GM19468 (cell line): ENCODE measurements at regions not wholly inside any gene's neighbourhood (a gene's known extent, or its start where the extent isn't known, plus 50 kb on each side); places are given as distances from the start of the nearest gene placed in this dataset.
"Not testable (repeated sequence)": the region's sequence is repeated elsewhere in the genome, so short reads cannot be mapped to it uniquely, and the experiment has no call there.

ENCODE experiments used
- ATAC-seq: cut with Tn5 transposase; IDR thresholded peaks from one replicate; pipeline ENCODE4 v1.9.1; 2021; ENCODE audit warnings: mild to moderate bottlenecking, moderate library complexity, moderate number of reproducible peaks; ENCODE audit not compliant: unreplicated experiment; ENCODE audit errors: extremely low read depth

DNA sequence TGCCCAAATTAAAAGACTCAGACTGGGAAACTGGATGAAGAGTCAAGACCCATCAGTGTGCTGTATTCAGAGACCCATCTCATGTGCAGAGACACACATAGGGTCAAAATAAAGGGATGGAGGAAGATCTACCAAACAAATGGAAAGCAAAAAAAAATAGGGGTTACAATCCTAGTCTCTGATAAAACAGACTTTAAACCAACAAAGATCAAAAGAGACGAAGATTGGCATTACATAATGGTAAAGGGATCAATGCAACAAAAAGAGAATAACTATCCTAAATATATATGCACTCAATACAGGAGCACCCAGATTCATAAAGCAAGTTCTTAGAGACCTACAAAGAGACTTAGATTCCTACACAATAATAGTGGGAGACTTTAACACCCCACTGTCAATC is 813.0 kb downstream of the SLC6A15 start:
- ATAC-seq = not testable (repeated sequence)

DNA sequence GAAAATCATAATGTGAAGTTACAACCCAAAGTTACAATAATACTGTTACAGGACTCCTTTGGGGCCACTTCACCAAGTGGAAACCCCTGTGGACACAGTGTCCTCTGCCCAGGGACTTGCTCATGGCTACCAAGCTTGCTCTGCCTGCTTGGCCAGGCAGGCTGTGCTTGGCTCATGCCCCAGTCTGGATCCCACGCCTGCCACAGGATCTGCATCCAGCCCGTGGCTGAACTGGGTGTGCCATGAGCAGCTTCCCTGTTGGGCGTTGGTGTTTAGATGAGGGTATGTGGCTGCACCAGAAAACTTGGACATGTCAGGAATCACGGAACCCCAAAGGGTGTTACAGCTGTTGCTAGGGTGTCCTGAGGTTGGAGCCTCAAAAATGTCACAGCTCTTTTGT is 820.9 kb downstream of the SLC6A15 start:
- ATAC-seq = no peak

DNA sequence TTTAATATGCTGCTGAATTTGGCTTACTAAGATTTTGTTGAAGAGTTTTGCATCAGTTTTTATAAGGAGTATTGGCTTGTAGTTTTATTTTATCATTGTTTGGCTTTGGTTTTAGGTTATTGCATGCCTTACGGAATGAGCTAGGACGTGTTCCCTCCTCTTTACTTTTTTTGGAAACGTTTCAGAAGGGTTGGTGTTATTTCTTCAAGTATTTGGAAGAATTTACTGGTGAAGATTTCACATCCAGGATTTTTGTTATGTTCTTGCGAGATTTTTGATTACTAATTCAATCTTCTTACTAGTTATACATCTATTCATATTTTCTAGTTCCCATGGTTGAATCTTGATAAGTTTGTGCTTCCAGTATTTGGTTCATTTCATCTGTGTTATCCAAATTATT is 823.2 kb downstream of the SLC6A15 start:
- ATAC-seq = no peak

DNA sequence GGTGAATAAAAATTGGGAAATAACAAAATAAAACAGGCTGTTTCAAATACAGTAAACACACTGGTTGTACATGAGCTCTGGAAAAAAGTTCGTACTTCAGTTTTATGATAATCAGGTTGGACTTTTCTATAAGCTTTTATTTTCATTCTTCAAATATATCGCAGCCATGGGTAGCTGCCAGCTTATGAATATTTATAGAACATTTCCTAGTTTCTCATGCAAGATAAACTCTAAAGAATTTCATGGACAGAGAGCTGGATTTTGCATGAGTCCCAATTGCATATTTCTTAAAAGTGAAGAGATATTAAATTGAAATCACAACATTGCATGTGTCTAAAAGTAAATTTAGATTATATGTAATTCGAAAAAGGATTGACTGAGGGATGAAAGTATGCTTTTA is 827.6 kb downstream of the SLC6A15 start:
- ATAC-seq = no peak

DNA sequence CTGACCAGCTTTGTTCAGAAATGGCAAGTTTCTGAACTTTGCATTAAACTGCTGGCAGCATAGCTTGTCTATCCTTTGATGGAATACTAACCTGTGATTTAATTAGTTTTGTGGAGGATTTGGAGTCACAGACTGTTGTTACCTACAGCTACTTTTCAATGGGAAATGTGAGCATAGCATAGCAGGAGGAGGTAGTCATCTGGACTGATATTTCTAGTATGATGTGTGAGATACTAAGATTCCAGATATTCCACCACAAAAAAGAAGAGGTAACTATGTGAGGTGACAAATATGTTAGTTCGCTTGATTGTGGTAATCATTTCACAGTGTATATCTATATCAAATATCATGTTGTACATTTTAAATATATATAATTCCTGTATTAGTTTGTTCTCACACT is 833.0 kb downstream of the SLC6A15 start:
- ATAC-seq = no peak

DNA sequence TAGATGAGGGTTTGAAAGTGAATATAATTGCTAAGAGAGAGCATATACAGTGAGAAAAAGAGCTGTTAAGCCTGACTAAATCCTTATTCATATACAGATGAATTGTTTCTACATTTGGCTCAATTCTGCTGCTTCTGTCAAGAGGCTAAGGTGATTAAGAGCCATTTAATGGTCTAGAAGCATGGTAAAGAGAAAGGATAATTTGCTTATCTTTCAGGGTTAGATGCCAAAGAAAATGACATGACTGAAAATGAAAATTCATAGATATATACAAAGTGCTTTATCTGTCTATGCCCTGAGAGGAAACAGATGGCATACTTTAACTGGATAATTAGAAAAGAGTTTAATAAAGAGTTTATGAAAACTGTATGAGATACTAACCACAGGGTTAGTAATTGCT is 834.9 kb downstream of the SLC6A15 start:
- no peak for ATAC-seq

DNA sequence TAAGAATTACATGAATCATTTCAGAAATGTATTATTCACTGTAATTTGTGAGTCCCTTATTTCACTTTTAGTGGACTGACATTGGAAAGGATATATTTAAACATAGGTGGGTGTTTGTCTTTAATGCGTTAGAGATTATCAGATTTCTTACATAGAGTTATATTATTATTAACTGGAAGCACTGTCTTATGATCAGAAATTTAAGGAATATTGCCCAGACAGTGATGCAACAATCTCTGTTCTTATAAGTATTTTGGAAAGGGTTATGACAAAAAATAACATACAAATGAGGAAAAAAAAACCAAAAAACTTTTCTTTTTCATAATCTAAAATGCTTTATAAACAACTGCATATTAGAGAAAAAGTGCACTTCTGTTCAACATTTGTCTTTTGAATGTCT is 836.6 kb downstream of the SLC6A15 start:
- ATAC-seq = no peak

DNA sequence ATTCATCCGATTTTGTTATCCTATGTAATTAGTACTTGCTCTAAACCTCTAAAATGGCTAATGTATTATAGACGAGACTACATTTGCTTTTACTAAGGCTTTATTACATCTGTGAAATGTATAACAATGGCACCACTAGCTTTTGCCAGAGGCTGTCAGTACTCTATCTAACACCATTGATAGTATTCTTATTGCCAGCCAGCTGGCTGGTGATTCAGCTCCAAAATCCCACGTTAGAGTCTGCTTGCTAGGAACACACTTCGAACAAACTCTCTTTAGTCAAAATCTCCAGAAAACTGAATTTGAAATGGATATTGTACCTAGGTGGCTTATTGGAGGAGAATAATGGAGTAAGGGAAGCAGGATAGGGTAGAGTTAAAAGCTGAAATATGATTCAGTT is 839.2 kb downstream of the SLC6A15 start:
- no peak for ATAC-seq

DNA sequence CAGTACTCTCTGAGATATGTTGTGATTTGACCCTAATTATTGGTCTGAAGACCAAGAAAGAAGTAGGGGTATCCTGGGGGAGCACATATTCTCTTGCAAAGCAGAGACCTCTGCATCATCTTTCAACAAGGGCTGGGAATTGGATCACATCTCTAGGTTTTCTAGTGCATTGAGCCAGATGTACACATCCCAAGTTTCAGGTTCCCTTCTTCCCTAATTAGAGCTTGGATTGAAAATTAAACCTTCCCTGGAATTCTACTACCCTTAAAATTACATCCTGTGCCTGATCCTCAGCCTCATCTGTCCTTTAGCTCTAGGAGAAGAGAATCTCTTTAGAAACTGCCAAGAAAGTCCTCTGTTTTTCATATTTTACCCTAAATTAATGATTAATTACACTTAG is 839.6 kb downstream of the SLC6A15 start:
- ATAC-seq = no peak

DNA sequence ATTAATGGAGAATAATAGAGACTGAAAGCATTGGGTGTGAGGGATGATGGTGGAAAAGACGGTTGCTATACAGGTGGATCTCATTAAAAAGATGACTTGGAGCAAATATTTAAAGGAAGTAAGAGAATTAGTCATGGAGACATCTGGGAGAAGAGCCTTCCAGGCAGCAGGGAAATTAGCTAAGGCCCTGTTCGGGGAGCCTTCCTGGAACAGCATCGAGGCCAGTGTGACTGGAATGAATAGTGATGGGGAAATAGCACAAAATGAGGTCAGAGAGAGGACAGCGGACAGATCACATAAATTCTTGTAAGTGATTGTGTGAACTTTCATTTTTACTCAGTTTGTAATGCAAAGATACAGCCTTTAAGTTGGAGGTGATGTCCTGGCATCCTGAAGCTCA is 842.3 kb downstream of the SLC6A15 start:
- no peak for ATAC-seq

DNA sequence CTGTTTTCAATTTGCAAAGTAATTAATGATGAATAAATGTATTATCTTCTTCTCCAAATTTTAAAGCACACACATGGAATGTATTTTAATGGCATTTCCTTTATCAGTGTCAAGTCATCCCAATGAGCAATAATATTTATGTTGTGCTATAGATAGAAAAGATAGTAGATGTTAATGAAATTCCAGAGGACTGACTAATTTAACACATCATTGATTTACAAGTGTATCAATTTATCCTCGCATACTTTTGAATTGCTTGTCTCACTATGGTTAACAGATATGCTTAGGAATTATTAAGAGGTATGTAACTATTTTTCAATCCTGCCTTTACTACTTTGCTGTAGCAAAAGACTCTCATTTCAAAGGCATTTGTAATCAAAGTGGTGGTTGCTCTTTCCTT is 842.9 kb downstream of the SLC6A15 start:
- no peak for ATAC-seq

DNA sequence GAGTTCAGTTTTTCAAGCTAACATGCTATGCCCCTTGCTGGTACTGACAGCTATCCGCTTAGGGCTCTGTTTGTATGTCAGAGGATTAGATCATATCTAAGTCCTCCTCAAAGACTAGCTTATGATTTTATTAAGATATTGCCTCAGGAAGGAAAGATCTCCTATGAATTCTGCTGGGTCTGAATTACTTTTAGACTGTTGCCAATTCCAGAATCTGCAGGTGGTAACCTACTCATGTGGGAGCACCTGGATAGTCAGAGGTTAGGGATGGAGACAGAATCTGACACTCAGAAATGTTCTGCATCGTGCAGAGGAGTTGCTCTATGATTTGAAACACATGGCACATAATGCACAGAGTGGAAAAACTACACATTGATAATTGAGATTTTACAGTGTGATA is 843.4 kb downstream of the SLC6A15 start:
- ATAC-seq = no peak

DNA sequence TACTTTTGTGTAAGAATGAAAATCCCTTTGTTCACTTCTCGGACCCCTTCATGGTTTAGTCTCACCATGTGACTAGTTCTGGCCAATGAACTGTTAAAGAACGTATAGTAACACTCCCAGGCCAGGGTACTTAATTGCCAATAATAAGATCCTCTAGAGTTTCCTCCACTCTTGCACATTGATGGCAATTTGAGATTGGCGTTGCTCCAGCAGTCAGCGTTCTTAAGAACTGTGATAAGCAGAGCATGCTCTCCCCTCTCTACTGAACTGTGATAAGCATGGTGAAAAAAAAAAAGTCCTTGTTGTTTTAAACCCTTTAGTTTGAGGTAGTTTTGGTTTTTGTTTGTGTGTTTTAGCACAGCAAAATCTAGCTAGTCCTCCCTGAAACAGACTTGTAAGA is 854.5 kb downstream of the SLC6A15 start:
- no peak for ATAC-seq

DNA sequence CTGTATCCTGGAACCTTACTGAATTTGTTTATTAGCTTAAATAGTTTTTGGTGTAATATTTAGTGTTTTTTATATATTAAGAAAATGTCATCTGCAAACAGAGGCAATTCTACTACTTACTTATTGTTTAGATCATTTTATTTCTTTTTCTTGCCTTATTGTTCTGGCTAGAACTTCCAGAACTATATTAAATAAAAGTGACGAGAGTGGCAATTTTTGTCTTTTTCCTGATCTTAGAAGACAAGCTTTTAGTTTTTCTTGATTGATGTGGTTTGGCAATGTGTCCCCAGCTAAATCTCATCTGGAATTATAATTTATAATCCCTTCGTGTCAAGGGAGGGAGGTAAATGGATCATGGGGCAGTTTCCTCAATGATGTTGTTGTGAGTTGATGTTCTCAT is 857.8 kb downstream of the SLC6A15 start:
- ATAC-seq = no peak

DNA sequence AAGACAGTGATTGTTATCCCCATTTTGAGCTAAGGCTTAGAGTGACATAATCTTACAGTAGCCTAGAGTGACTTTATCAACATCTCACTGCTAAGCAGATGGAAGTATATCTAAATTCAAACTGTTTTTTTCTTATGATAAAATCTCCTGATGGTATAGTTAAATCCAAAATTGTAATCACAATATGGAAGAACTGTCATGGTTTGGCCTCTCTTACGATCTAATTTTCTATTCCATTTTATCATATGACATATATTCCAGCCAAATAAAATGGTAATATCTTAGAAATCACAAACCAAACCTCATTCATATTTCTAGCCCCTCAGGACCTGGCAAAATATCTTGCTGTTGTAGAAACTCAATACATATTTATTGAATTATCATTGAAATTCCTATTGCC is 864.7 kb downstream of the SLC6A15 start:
- ATAC-seq = no peak

DNA sequence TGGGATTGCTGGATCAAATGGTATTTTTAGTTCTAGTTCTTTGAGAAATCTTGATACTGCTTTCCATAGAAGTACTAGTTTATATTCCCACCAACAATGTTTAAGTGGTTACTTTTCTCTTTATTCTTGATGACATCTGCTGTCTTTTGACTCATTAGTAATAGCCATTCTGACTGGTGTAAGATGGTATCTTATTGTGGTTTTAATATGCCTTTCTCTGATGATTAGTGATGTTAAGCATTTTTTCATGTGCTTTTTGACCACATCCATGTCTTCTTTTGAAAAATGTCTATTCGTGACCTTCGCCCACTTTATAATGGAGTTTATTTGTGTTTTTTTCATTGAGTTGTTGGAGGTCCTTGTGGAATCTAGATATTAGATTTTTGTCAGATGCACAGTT is 865.7 kb downstream of the SLC6A15 start:
- ATAC-seq = no peak

DNA sequence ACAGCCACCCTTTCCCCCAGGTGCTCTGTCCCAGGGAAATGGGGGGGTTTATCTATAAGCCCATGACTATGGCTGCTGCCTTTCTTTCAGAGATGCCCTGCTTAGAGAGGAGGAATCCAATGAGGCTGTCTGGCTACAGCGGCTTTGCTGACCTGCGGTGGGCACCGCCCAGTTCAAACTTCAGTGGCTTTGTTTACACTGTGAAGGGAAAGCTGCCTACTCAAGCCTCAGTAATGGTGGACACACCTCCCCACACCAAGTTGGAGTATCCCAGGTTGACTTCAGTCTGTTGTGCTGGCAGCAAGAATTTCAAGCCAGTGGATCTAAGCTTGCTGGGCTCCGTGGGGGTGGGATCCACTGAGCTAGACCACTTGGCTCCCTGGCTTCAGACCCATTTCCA is 869.2 kb downstream of the SLC6A15 start:
- no peak for ATAC-seq

DNA sequence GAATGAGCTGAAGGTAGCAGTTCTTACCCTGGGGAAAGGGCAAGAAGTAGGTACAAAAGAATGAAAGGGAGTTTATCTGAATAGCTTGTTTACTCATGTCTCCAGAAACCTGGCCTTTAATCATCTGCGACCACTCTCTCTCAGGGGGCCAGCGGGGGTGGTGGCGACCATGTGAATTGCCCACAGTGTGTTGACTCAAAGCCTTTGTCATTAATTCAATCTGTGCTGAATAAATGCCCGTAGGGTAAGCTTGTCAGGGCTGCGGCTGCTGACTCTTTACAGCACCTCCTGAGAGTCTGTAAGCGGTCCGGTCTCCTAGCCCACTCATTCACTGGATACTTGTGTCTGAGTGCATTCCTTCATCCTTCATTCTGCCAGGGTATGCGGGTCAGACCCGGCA is 874.4 kb downstream of the SLC6A15 start:
- ATAC-seq = no peak

DNA sequence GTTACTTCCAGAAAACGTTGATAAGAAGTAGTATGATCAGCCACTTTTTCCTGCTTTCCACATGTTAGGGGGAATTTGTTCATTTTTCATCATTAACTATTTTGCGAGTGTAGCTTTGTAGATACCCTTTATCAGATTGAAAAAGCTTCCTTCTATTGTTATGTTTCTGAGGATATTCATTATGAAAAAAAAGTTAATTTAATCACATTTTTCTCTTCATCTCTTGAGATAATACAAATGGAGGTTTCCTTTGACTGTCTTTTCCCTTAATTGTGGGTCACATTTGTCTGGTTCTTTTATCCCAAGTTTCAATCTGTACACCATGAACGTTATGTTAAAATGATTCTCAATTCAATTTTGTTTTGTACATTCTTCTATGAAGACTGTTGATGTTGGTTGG is 875.7 kb downstream of the SLC6A15 start:
- no peak for ATAC-seq

DNA sequence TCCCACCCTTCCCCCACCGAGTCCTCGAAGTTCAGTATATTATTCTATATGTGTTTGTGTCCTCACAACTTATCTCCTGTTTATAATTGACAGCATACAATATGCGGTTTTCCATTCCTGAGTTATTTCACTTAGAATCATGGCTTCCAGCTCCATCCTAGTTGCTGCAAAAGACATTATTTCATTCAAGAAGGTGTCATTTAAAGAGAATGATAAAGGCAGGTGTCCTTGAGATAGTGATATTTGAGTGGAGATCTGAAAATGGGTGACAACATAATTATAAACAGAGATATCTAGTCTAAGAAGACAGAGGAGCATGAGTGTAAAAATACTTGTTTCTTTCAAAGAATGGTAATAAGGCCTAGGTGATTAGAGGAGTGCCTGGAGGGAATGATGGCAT is 876.8 kb downstream of the SLC6A15 start:
- no peak for ATAC-seq

DNA sequence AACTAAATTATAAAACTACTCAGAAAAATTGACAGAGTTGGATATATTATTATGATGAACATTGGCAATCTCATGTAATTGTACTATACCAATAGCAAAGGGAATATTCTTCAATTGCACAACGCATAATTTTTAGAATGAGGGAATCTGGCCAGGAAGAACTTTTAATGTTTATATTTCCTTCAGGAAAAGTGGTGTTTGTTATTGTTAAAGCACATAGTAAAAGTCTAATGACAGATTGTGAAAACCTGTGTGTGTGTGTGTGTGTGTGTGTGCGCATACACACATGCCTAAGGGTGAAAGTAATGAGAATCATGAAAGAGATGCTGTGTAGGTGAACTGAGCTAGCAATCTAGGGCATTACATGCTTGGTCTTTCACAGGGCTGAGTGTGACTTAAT is 877.7 kb downstream of the SLC6A15 start:
- no peak for ATAC-seq

DNA sequence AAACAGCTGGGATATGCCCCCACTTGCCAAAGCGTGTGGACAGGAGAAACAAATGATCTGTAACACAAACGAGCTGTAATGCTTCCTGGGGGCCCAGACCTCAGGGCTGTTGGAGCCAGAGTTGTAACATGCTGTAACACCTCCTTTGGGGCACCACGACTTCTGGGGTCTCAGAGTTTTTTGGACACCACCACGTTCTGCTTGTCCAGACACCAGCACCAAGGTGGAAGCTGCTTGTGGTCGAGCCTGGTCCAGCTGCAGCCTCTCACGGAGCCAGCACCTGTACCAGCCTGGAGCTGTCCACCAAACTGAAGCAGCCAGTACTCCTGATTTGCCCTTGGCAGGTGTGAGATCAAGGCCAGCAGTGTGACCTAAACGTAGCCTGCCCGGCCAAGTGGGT is 879.4 kb downstream of the SLC6A15 start:
- ATAC-seq = no peak

DNA sequence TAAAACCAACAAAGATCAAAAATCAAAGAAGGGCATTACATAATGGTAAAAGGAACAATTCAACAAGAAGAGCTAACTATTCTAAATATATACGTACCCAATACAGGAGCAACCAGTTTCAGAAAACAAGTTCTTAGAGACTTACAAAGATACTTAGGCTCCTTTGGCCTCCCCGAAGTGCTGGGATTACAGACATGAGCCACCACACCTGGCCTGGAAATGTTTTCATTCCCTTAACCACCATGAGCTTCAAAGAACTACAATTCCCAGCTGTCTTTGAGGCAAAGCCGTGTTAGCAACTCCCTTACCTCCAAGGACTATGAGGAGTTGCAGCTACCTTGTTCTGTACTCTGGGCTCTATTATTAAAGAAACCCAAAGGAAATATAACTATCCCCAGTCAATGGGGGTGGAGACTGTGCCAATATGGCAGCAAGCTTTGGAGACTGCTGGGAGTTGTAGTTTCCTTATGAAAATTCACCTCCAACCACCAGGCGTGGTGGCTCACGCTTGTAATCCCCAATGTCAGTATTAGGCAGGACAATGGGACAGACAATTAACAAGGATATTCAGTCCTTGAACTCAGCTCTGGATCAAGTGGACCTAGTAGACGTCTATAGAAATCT is 893.9 kb downstream of the SLC6A15 start:
- not testable (repeated sequence) for ATAC-seq
